GM21515 (cell line): ENCODE measurements at regions not wholly inside any gene's neighbourhood (a gene's known extent, or its start where the extent isn't known, plus 50 kb on each side); places are given as distances from the start of the nearest gene placed in this dataset.

Source experiments
- ATAC-seq: cut with Tn5 transposase; IDR thresholded peaks from one replicate; pipeline ENCODE4 v1.9.1; 2021; ENCODE audit not compliant: unreplicated experiment

DNA sequence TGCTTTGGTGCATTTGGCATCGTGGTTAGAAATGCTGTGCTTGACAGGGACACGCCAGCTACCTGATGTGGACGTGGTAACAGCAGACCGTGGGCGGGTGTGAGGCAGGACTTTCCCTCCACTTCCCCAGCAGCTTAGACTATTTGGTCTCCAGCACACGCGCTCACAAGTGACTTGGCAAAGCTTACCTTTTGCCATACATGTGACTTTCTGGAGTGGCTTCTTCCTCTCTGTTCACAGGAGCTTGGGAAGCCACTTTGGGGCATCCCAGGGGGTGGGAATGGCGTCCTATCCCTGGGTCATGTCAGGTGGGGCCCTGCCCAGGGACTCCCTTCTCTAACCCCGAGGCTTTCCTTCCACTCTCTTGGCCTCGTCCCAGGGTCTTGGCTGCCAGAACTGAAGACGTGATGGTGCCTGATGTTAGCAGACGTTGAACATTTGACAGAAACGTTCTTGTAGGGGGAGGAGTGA lies 228.7 kb upstream of the KLF6 start:
- no peak for ATAC-seq

GRCh38 chr10:4012848-4013247 lies 227.8 kb upstream of the KLF6 start:
- ATAC-seq = no peak

GRCh38 chr10:4011136-4011812 lies 226.3 kb upstream of the KLF6 start:
- no peak for ATAC-seq

- ATAC-seq = no peak
These were observed 223.8 kb upstream of the KLF6 start for GRCh38 chr10:4008676-4009382.

DNA sequence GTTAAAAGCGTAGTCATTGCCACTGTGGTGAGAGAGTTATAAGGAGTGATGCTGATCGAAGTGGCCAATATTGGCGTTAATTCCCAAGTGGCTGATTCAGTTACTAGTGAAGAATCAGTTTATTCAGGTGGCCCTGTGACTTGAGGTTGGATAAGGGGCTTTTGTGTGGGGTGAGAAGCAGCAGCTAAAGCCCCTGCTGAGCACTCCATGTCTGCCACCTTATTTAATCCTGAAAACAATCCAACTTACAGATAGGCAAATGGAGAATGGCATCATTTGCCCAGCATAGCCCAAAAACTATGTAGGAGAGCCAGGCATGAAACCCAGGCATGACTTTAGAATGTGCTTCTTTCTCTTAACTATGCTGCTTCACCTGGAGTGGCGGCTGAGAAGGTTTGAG lies 222.8 kb upstream of the KLF6 start:
- ATAC-seq = no peak

GRCh38 chr10:4006858-4007257 lies 221.8 kb upstream of the KLF6 start:
- no peak for ATAC-seq

- no peak for ATAC-seq
These were observed 221.0 kb upstream of the KLF6 start for GRCh38 chr10:4006051-4006450.

DNA sequence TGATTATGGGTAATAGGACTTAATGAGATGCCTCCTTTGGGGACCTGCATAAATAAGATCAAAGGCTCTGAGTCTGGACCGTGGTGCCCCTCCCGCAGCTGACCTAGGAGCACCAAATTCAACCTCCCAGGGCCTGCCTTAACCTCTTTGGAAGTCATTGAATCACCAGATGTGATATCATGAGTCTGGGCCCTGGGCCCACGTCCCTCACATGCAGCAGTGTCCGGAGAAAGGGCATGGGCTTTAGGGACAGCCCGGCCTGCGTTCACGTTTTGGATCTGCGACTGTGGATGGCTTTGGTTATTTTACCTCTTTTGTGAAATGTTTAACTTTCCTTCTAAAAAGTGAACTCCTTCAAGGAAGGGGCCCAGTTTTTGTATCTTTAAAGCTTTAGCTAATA lies 220.0 kb upstream of the KLF6 start:
- ATAC-seq = no peak

DNA sequence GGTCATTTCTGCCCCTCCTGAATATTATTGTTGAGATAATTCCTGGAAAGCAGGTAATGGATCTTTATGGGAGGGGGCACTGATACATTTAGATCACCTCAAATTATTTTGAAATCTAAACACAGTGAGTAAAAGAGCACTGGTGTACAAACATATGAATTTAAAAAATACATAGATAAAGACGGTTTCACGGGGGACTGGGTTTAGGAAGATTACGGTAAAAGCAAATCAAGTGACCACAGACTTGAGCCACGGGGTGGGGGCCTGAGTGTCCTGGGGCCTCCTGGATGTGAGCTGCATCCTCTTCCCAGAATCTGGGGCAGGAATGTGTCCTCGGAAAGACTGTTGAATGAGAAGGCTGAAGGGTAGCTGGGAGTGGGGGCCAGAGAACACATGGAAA lies 219.1 kb upstream of the KLF6 start:
- no peak for ATAC-seq

DNA sequence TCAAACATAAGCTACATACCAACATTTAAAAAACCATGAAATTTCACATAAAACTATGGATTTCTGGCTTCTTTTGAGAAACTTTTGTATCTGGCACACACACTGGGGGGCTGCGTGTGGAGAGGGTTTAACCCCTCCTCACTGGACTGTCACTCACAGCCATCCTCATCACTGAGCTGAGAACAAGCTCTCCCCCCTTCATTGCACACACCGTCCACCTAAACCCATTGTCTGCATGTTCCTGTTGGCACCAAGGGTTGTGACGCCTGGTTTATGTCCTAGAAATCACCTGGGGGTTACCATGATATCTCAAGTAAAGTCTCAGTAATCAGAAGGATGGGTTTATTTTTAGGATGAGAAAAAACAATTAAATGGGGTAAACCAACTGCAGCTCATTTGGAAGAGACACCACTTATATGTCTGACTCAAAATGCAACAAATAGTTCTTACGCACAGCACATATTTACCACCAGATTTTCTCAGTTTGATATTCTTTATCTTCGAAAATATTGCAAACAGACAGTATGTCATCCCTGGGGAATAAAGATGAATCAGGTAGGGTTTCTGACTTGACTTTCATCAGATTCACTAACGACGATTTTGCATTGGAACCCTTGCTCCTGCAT lies 218.5 kb upstream of the KLF6 start:
- no peak for ATAC-seq

DNA sequence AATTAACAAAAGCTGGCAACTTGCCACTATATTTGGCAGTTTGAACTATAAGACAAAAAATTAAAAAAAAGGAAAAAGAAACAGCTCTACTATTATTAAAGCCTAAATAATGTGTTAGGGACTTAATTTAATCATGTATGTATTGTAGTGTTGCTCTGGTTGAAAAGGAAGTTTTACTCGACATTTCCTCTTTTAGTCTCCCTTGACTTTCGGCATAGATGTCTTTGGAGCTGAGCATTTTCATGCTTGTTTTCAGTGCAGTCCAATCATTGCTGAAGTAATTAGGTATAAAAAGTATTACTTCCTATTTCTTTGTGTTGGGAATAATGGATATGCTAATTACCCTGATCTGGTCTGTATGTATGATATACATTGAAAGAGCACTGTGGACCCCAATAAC lies 216.8 kb upstream of the KLF6 start:
- no peak for ATAC-seq

GRCh38 chr10:3999642-4000041 lies 214.6 kb upstream of the KLF6 start:
- ATAC-seq = no peak

DNA sequence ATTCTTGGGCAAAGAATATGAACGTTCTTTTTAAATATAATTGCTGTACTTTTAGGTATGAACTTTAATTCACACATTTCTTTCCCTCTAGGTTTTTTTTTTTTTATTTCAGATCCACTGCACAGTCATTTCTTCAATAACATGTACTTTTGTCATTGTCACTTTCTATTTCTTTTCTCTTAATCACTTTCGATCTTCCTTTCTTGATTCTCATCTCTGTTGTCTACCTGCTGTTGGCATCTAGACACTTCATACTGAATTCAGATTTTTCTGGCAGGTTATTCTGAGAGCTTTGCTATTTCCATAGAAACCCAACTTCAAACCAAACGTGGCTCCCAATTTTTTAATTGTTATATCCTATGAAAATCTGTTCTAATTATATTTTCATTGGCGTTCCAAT lies 211.7 kb upstream of the KLF6 start:
- no peak for ATAC-seq

DNA sequence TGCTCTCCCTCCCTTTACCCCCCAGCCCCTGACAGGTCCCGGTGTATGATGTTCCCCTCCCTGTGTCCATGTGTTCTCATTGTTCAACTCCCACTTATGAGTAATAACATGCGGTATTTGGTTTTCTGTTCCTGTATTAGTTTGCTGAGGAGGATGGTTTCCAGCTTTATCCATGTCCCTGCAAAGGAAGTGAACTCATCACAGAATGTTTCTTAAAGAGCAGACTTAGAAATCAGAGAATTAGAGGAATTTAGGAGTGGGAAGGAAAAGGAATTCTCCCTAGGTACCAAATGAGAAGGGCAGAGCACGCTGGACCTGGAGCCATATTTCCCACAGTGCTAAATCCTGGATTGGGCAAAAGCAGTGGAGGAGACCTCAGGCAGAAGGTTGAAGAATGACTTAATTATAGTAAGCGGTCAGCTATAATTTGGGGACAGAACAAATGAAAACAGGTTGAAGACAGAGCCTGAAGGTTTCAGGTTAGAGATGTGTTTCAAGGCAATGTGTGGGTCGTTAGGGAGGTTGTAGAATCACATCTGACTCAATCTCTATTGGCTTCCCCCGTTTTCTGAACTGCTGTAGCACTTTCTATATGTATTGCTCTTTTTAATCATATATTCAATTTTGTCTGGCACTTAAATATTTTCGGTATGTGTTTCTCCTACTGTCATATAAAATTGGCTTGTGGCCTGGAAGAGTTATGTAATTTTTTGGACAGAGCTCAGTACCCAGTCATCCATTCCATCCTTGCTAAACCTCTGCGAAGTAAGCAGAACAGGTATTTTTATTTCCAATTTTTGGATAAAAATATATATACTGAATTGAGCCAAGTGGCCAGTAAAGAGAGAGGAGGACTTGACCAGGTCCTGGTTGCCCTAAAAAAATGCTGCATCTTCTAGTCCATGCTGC lies 210.5 kb upstream of the KLF6 start:
- ATAC-seq = no peak

GRCh38 chr10:3992382-3993178 lies 207.6 kb upstream of the KLF6 start:
- no peak for ATAC-seq

- no peak for ATAC-seq
These were observed 205.3 kb upstream of the KLF6 start for GRCh38 chr10:3990307-3990706.

DNA sequence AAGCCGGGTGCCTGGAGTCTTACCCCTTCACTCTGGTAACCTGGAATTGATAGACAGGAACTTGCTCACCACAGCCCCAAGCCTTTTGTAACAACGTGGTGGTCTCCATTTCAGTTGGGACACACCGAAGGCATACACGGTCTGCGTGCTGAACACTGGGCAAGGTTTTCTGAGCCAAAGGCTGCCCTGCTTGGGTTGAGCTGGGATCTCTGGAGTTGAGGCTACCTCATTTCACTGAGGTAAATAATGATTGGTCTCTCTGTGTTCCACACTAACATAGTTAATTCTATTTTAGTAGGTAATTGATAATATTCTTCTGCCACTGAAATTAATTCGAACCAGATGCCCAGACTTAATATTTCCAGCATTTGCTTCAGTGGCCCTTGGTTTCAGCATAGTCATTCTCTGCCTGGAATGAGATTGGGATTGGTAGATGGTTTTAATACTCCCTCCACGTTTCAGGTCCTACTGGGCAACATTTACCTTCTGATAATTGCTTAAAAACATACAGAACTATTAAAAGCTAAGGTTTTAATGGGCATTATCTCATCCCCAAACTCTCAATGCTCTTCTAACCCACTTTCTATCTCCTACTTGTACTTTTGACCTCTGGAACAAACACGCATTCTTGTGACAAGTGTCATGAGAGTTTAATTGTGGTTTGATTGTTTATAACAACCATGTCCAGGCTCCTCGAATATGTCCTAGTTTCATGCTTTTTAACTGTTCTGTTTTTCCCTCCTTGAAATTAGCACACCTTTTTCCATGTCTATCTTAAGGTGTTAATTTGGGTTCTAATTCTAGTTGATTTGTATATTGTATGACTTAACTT lies 202.3 kb upstream of the KLF6 start:
- ATAC-seq = no peak

- no peak for ATAC-seq
These were observed 201.6 kb upstream of the KLF6 start for GRCh38 chr10:3986493-3987142.
